GM12873 (cell line): ENCODE measurements at regions not wholly inside any gene's neighbourhood (a gene's known extent, or its start where the extent isn't known, plus 50 kb on each side); places are given as distances from the start of the nearest gene placed in this dataset.

Experiments used
- CTCF ChIP-seq: IDR thresholded peaks from 2 replicates; pipeline ENCODE4 v1.5.1; 2012; ENCODE audit warnings: low read depth, mild to moderate bottlenecking, moderate library complexity, low read length, control low read depth; ENCODE audit not compliant: insufficient read depth; ENCODE audit errors: missing control alignments

DNA sequence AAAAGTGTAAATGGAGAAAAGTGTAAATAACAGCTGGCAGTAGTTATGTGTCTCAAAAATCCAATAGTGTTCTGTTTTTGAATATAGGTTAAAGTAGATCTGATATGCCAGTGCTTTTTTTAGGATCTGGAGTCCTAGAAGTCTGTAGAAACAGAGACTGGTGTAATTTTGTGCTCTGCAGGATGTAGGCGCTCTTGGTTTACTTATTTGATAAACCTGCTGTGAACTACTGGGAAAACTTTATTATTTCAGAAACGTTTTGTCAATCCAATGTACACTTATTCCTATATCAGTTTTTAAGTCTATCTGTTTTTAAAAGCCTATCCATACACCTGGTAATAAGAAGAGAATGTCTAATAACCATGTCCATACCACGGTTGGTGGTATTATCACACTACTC, 530.8 kb upstream of the ZNF804A start:
- TF ChIP-seq CTCF: peak; percentile 36

DNA sequence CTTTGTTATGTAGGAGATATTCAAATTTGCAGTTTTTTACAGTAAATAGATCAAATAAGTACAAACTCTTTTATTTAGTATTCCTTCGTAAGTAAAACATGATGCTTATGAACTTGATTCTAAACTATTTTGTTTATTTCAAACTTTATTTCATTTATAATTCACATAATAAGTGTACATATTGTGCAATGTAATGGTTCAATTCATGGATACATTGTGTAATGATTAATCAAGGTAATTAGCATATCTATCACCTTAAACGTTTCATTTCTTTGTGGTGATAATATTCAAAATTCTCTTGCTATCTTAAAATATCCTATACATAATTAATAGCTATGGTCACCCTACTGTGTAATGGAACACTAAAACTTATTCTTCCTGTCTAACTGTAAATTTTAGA, 525.9 kb upstream of the ZNF804A start:
- no peak for TF ChIP-seq CTCF

GRCh38 chr2:184078496-184078895, 519.8 kb upstream of the ZNF804A start:
- no peak for TF ChIP-seq CTCF

DNA sequence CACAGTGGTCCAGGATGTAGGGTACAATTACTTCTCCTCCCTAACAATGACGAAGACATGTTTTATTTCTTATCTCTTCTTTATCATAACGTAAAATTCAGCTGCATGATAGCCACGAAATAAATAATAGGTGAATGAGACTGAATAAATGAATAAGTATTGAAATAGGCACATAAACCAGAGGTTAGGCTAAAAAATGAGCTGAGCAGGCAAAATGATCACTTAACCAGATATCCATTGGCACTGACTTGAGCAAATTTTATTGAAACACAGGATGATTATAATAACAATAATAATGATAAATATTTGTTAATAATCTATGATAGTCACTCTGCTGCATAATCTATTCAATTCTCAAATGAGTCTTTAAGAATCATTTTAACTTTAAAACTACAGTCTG, 506.9 kb upstream of the ZNF804A start:
- TF ChIP-seq CTCF: no peak

GRCh38 chr2:184113696-184114403, 484.5 kb upstream of the ZNF804A start:
- no peak for TF ChIP-seq CTCF

- no peak for TF ChIP-seq CTCF
Observed at GRCh38 chr2:184114439-184114838, 483.9 kb upstream of the ZNF804A start.

DNA sequence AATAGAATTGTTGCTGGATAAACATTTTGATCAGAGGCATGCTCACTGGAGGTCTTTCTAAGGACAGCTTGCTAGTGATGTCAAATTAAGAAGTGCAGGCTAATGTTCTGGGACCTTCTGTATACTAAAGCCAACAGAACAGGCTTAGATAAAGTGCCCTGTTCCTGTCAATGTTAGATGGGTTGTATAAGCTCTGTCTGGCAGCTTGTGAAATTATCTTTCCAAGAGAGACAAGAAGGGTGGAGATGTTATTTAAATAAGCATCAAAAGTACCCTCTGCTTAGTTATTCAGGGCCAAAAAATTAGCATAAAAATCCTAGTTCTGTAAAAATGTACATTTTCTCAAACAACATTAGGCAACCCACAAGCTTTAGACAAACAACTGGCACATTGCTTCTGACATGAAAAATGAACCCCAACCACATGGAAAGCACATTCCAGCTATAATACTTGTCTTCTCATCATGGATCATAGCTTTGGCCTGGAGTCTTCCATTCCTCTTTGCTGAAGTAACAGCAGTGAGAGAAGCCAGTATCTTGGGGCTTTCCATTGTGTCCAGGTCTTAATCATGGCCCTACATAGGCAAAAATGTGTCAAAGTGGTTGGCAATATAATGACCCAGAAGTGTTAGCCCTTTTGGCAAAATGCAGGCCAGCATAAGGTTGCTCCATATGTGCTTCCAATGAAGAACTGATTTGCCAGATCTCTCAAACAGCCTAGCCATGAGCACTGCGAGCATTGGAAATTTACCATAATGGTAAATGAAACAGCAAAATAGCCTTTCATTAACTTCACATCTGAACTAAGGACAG, 478.1 kb upstream of the ZNF804A start:
- no peak for TF ChIP-seq CTCF
